Hepatocyte (in vitro differentiated cells): ENCODE measurements at regions not wholly inside any gene's neighbourhood (a gene's known extent, or its start where the extent isn't known, plus 50 kb on each side); places are given as distances from the start of the nearest gene placed in this dataset.

Experiments
- DNase-seq: peaks from one replicate; pipeline ENCODE4 v3.0.0-alpha.2; 2016; ENCODE audit warnings: low spot score
- H2AFZ ChIP-seq: fragments of 200-600 bp; sonication (generic); 2 replicates; pipeline ENCODE4 v1.6.0; 2016; ENCODE audit warnings: antibody characterized with exemption, mild to moderate bottlenecking
- H3K27ac ChIP-seq: fragments of 200-600 bp; sonication (generic); 2 replicates; pipeline ENCODE4 v1.5.1; 2016; ENCODE audit warnings: mild to moderate bottlenecking
- H3K27me3 ChIP-seq: fragments of 200-600 bp; sonication (generic); 2 replicates; pipeline ENCODE4 v1.6.1; 2016
- H3K36me3 ChIP-seq: fragments of 200-600 bp; sonication (generic); replicated peaks from 2 replicates; pipeline ENCODE4 v1.5.1; 2016; ENCODE audit warnings: low read depth; ENCODE audit not compliant: insufficient read depth
- H3K4me1 ChIP-seq: fragments of 200-600 bp; sonication (generic); 2 replicates; pipeline ENCODE4 v1.5.1; 2016; ENCODE audit warnings: mild to moderate bottlenecking, moderate library complexity; ENCODE audit not compliant: insufficient read depth
- H3K4me2 ChIP-seq: fragments of 200-600 bp; sonication (generic); 2 replicates; pipeline ENCODE4 v1.6.0; 2016
- H3K4me3 ChIP-seq: fragments of 200-600 bp; sonication (generic); 2 replicates; pipeline ENCODE4 v1.5.1; 2016; ENCODE audit warnings: mild to moderate bottlenecking
- H3K79me2 ChIP-seq: fragments of 200-600 bp; sonication (generic); 2 replicates; pipeline ENCODE4 v1.6.0; 2017; ENCODE audit warnings: mild to moderate bottlenecking
- H3K9me2 ChIP-seq: fragments of 200-600 bp; sonication (generic); replicated peaks from 2 replicates; pipeline ENCODE4 v1.6.0; 2017; ENCODE audit warnings: mild to moderate bottlenecking; ENCODE audit not compliant: insufficient read depth
- H3K9me3 ChIP-seq: fragments of 200-600 bp; sonication (generic); 2 replicates; pipeline ENCODE4 v1.5.1; 2016; ENCODE audit warnings: low read depth, mild to moderate bottlenecking
- H4K20me1 ChIP-seq: fragments of 200-600 bp; sonication (generic); 2 replicates; pipeline ENCODE4 v1.6.0; 2016; ENCODE audit warnings: mild to moderate bottlenecking; ENCODE audit not compliant: insufficient read depth, poor library complexity, severe bottlenecking
- CTCF ChIP-seq: fragments of 200-600 bp; sonication (generic); IDR thresholded peaks from 2 replicates; pipeline ENCODE4 v1.5.1; 2016; ENCODE audit warnings: antibody characterized with exemption, mild to moderate bottlenecking; ENCODE audit not compliant: poor library complexity
- EZH2 ChIP-seq: fragments of 200-600 bp; sonication (generic); IDR thresholded peaks from 2 replicates; pipeline ENCODE4 v1.6.1; 2016; ENCODE audit warnings: antibody characterized with exemption, mild to moderate bottlenecking, borderline replicate concordance
- EZH2phosphoT487 ChIP-seq: fragments of 200-600 bp; sonication (generic); IDR thresholded peaks from one replicate; pipeline ENCODE4 v1.6.1; 2018; ENCODE audit warnings: antibody characterized with exemption, mild to moderate bottlenecking, low read depth, moderate library complexity; ENCODE audit not compliant: unreplicated experiment, severe bottlenecking
- WGBS: methylation state at CpG from one replicate; pipeline ENCODE4 v1.1.6; 2016; ENCODE audit warnings: low lambda C conversion rate; ENCODE audit errors: missing lambda C conversion rate; 5-methylcytosine and 5-hydroxymethylcytosine counted together

GRCh38 chr7:55274156-55274555, 91.0 kb upstream of the LANCL2 start:
- TF ChIP-seq CTCF (no peak), EZH2phosphoT487 (no peak), EZH2 (no peak)
- H3K27me3 ChIP-seq: no peaks in the 10 kb centered on the region
- H2AFZ ChIP-seq: no peak overlapping the region
- H3K4me1 ChIP-seq: no peaks in the 10 kb centered on the region
- 84% methylated on average over 6 of the region's 6 CpGs for WGBS
- H3K27ac ChIP-seq: no peak overlapping the region
- H3K79me2 ChIP-seq: no peaks in the 10 kb centered on the region
- DNase-seq: no peak
- H3K4me3 ChIP-seq: no peak overlapping the region
- no peaks in the 10 kb centered on the region for H4K20me1 ChIP-seq
- no peaks in the 10 kb centered on the region for H3K9me2 ChIP-seq
- H3K9me3 ChIP-seq: no peaks in the 10 kb centered on the region
- no peak overlapping the region for H3K4me2 ChIP-seq
- no peaks in the 10 kb centered on the region for H3K36me3 ChIP-seq

DNA sequence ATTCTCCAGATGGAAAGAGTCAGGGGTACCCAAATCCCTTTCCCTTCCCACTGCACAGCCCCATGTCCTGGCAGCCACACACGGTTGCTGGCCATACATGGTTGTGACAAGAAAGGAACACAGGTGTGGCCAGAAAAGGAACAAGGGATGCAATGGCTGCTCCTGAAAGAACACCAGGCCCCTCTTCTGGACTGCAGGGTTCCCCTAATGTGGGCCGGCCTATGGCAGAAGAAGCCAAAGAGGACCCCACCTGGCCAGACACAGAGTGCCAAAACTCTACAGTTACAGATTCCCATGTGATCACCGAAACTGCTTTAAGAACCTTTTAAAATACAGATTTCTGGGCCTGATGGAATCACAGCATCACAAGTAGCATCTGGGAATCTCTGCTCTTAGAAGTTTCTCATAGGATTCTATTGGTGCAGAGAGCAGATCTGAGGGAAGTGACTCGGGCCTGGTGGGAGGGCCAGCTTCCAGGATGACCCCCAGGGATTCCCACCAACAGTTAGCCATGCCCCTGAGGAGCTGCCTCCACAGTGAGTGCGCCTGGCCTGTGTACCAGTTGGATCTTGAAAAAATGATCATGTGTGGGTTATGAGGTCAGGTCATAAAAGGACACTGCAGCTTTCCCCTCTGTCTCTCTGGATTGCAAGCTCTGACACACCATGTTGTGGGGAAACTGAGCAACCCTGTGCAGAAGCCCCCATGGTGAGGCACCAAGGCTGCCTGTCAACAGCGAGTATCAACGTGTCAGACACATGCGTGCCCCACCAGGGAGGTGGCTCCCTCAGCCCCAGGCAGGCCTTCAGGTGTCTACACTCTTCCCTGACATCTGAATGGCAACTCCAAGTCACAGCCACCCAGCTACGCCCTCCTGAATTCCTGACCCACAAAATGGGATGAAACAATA, 89.6 kb upstream of the LANCL2 start:
- Histone ChIP-seq H3K4me1 (no peaks in the 10 kb centered on the region), H2AFZ (no peak overlapping the region), H3K27me3 (no peaks in the 10 kb centered on the region), H3K36me3 (no peaks in the 10 kb centered on the region), H3K27ac (no peak overlapping the region), H3K9me2 (no peaks in the 10 kb centered on the region), H4K20me1 (no peaks in the 10 kb centered on the region), H3K9me3 (no peaks in the 10 kb centered on the region), H3K79me2 (no peaks in the 10 kb centered on the region), H3K4me2 (no peak overlapping the region), H3K4me3 (no peak overlapping the region)
- WGBS: 80% methylated on average over 9 of the region's 9 CpGs
- TF ChIP-seq EZH2phosphoT487 (no peak), CTCF (no peak), EZH2 (no peak)
- no peak for DNase-seq

GRCh38 chr7:55276572-55277295, 88.4 kb upstream of the LANCL2 start:
- H3K36me3 ChIP-seq: no peaks in the 10 kb centered on the region
- no peaks in the 10 kb centered on the region for H3K79me2 ChIP-seq
- H3K9me3 ChIP-seq: no peaks in the 10 kb centered on the region
- 88% methylated on average over 9 of the region's 9 CpGs for WGBS
- H3K4me1 ChIP-seq: no peaks in the 10 kb centered on the region
- H3K9me2 ChIP-seq: no peaks in the 10 kb centered on the region
- H3K27ac ChIP-seq: no peak overlapping the region
- H3K4me2 ChIP-seq: no peak overlapping the region
- TF ChIP-seq EZH2 (no peak), EZH2phosphoT487 (no peak), CTCF (no peak)
- H3K27me3 ChIP-seq: no peaks in the 10 kb centered on the region
- no peak overlapping the region for H2AFZ ChIP-seq
- no peaks in the 10 kb centered on the region for H4K20me1 ChIP-seq
- H3K4me3 ChIP-seq: no peak overlapping the region
- no peak for DNase-seq
